ELF-1 (cell line): ENCODE measurements at regions not wholly inside any gene's neighbourhood (a gene's known extent, or its start where the extent isn't known, plus 50 kb on each side); places are given as distances from the start of the nearest gene placed in this dataset.

Experiments
- DNase-seq: peaks from one replicate; pipeline ENCODE4 v3.0.0-alpha.2; 2016; ENCODE audit warnings: low read depth, low spot score

GRCh38 chr5:67303356-67303755 is 106.8 kb upstream of the CD180 start:
- no peak for DNase-seq

- DNase-seq: peak; percentile 13
Measured at GRCh38 chr5:67301285-67301903, 104.8 kb upstream of the CD180 start.

- DNase-seq: no peak
Measured at GRCh38 chr5:67300326-67300725, 103.7 kb upstream of the CD180 start.

- DNase-seq: no peak
Measured at GRCh38 chr5:67299231-67299735, 102.7 kb upstream of the CD180 start.

GRCh38 chr5:67297802-67298532 is 101.4 kb upstream of the CD180 start:
- peak; percentile 22 for DNase-seq

GRCh38 chr5:67297376-67297775 is 100.8 kb upstream of the CD180 start:
- no peak for DNase-seq

GRCh38 chr5:67294266-67294938 is 97.8 kb upstream of the CD180 start:
- DNase-seq: no peak

GRCh38 chr5:67293226-67293625 is 96.6 kb upstream of the CD180 start:
- DNase-seq: no peak

- no peak for DNase-seq
Measured at GRCh38 chr5:67292201-67292940, 95.8 kb upstream of the CD180 start.

GRCh38 chr5:67291671-67292070 is 95.1 kb upstream of the CD180 start:
- no peak for DNase-seq

- no peak for DNase-seq
Measured at GRCh38 chr5:67291066-67291465, 94.5 kb upstream of the CD180 start.

- DNase-seq: no peak
Measured at GRCh38 chr5:67290655-67291054, 94.1 kb upstream of the CD180 start.

- no peak for DNase-seq
Measured at GRCh38 chr5:67289763-67290521, 93.3 kb upstream of the CD180 start.

GRCh38 chr5:67287510-67288268 is 91.1 kb upstream of the CD180 start:
- no peak for DNase-seq

- DNase-seq: no peak
Measured at GRCh38 chr5:67286006-67286405, 89.4 kb upstream of the CD180 start.

GRCh38 chr5:67283988-67284487 is 87.4 kb upstream of the CD180 start:
- DNase-seq: no peak

GRCh38 chr5:67283275-67283987 is 86.8 kb upstream of the CD180 start:
- no peak for DNase-seq

- no peak for DNase-seq
Measured at GRCh38 chr5:67281874-67282273, 85.3 kb upstream of the CD180 start.

GRCh38 chr5:67273689-67274356 is 77.2 kb upstream of the CD180 start:
- no peak for DNase-seq
